OCI-LY7 (cell line): ENCODE measurements at regions not wholly inside any gene's neighbourhood (a gene's known extent, or its start where the extent isn't known, plus 50 kb on each side); places are given as distances from the start of the nearest gene placed in this dataset.

Experiments
- BruUV-seq: library from RNA; stranded (reverse); fragments of 400-500 nt; replicated peaks from 2 replicates; lab custom pipeline; 2021; lab: Mats Ljungman, UMichigan
- CTCF ChIA-PET: fragments of 300-600 bp; sonication (Branson Sonifier 250); formaldehyde crosslinking; loops from one replicate; lab custom pipeline; 2022; ENCODE audit warnings: antibody characterized with exemption; ENCODE audit not compliant: unreplicated experiment; lab: Charles Lee
- POLR2A ChIA-PET: fragments of 300-600 bp; sonication (Branson Sonifier 250); formaldehyde crosslinking; loops from one replicate; lab custom pipeline; 2022; ENCODE audit warnings: antibody characterized with exemption; lab: Charles Lee
- DNase-seq: peaks from one replicate; pipeline ENCODE4 v3.0.0-alpha.2; 2015; ENCODE audit warnings: low spot score
- H2AFZ ChIP-seq: fragments of 200-600 bp; sonication (generic), shearing (Covaris generic); 2 replicates; pipeline ENCODE4 v1.6.1; 2014; ENCODE audit warnings: mild to moderate bottlenecking, antibody characterized with exemption, low read length, moderate library complexity
- H3K27ac ChIP-seq: fragments of 200-600 bp; sonication (generic); 2 replicates; pipeline ENCODE4 v1.5.1; 2014; ENCODE audit warnings: mixed run types, low read depth, mild to moderate bottlenecking, moderate library complexity, low read length, inconsistent platforms; ENCODE audit not compliant: poor library complexity, severe bottlenecking
- H3K36me3 ChIP-seq: fragments of 200-600 bp; sonication (generic); 2 replicates; pipeline ENCODE4 v1.6.1; 2014; ENCODE audit warnings: mild to moderate bottlenecking, antibody characterized with exemption, low read length, moderate library complexity, mixed read lengths; ENCODE audit not compliant: insufficient read depth
- H3K4me1 ChIP-seq: fragments of 200-600 bp; sonication (generic); 2 replicates; pipeline ENCODE4 v1.5.1; 2014; ENCODE audit warnings: mild to moderate bottlenecking, low read length; ENCODE audit not compliant: insufficient read depth, poor library complexity, severe bottlenecking
- H3K4me2 ChIP-seq: fragments of 200-600 bp; sonication (generic); 2 replicates; pipeline ENCODE4 v1.6.1; 2014; ENCODE audit warnings: mild to moderate bottlenecking, low read length
- H3K4me3 ChIP-seq: fragments of 200-600 bp; sonication (generic); 2 replicates; pipeline ENCODE4 v1.5.1; 2014; ENCODE audit warnings: mild to moderate bottlenecking, low read depth, low read length; ENCODE audit not compliant: poor library complexity, severe bottlenecking
- H3K79me2 ChIP-seq: fragments of 200-600 bp; sonication (generic); 2 replicates; pipeline ENCODE4 v1.6.1; 2016; ENCODE audit warnings: low read depth, mild to moderate bottlenecking, low read length, moderate library complexity, mixed read lengths; ENCODE audit not compliant: insufficient read depth
- H3K9me2 ChIP-seq: fragments of 200-600 bp; sonication (generic); 2 replicates; pipeline ENCODE4 v1.6.1; 2016; ENCODE audit warnings: mild to moderate bottlenecking, low read length, mixed read lengths; ENCODE audit not compliant: insufficient read depth
- H3K9me3 ChIP-seq: fragments of 200-600 bp; sonication (generic); 2 replicates; pipeline ENCODE4 v1.6.1; 2014; ENCODE audit warnings: mild to moderate bottlenecking, mixed run types, low read length, mixed read lengths
- H4K20me1 ChIP-seq: fragments of 200-600 bp; sonication (generic); 2 replicates; pipeline ENCODE4 v1.6.1; 2014; ENCODE audit warnings: mild to moderate bottlenecking, antibody characterized with exemption, low read length, moderate library complexity, mixed read lengths; ENCODE audit not compliant: insufficient read depth
- CTCF ChIP-seq: fragments of 200-600 bp; sonication (generic); conservative IDR thresholded peaks from 2 replicates; pipeline ENCODE4 v1.5.1; 2014; ENCODE audit warnings: mild to moderate bottlenecking, antibody characterized with exemption, low read length, moderate library complexity, mixed read lengths
- EZH2phosphoT487 ChIP-seq: fragments of 200-600 bp; sonication (generic); IDR thresholded peaks from 2 replicates; pipeline ENCODE4 v1.6.1; 2018; ENCODE audit warnings: low read depth, borderline replicate concordance, mild to moderate bottlenecking, mixed run types, antibody characterized with exemption, low read length, moderate library complexity, mixed read lengths
- intact Hi-C: fragments of 100-400 bp; cut with micrococcal nuclease; formaldehyde crosslinking; loops from one replicate; pipeline ENCODE4 v1.10.0; 2022; ENCODE audit not compliant: unreplicated experiment

DNA sequence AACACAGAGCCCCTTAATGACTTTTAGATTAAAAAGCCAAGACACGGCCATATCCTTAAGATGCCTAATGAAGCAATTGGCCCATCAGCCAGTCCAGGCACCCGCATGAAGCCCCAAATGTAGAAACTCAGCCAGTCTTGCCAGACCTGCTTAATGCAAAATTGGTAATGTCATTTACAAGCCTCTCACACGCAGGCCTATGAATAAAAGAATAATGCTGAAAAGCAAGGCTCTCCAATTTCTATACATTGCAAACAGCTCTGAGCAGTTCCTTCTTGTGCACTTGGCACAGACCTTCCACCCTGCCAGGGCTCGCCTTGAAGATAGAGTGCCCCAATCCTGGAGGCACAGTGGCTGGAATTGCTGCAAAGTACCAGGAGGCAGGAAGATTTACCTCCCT lies 498.9 kb downstream of the NPHP4 start:
- BruUV-seq = no TSS peak
- Histone ChIP-seq H3K4me2 (no peak overlapping the region), H2AFZ (no peak overlapping the region), H3K9me2 (no peaks in the 10 kb centered on the region), H4K20me1 (no peaks in the 10 kb centered on the region), H3K4me1 (no peaks in the 10 kb centered on the region), H3K4me3 (no peak overlapping the region), H3K27ac (no peak overlapping the region), H3K9me3 (no peaks in the 10 kb centered on the region), H3K36me3 (no peaks in the 10 kb centered on the region), H3K79me2 (no peaks in the 10 kb centered on the region)
- POLR2A ChIA-PET = no interaction called here
- intact Hi-C loops = no loop called here
- DNase-seq = no peak
- CTCF ChIA-PET = no interaction called here
- TF ChIP-seq EZH2phosphoT487 (no peak), CTCF (no peak)

DNA sequence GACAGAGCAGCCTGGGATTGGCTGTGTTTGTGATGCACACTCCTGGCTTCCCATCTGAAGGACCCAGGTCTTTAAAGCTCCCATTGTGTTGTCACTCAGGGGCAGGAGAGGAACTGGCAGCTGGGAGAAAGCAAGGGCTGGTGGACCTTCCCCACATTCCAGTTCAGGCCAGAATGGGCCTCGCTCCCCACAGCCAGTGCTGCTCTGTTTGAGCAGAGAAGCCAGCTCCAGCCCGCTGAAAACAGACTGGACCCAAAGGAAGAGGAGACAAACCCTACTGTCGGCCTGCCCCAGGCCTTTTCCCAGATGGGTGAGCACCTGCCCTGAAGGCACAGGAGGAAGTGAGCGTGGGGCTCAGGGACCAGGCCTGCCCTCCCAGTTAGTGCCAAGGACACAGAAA lies 499.4 kb downstream of the NPHP4 start:
- Histone ChIP-seq H3K4me2 (no peak overlapping the region), H4K20me1 (no peaks in the 10 kb centered on the region), H3K4me1 (no peaks in the 10 kb centered on the region), H2AFZ (no peak overlapping the region), H3K36me3 (no peaks in the 10 kb centered on the region), H3K9me2 (no peaks in the 10 kb centered on the region), H3K27ac (no peak overlapping the region), H3K4me3 (no peak overlapping the region), H3K79me2 (no peaks in the 10 kb centered on the region), H3K9me3 (no peaks in the 10 kb centered on the region)
- no peak for DNase-seq
- BruUV-seq = no TSS peak
- intact Hi-C loops = no loop called here
- TF ChIP-seq EZH2phosphoT487 (no peak), CTCF (no peak)
- ChIA-PET CTCF (no interaction called here), POLR2A (no interaction called here)

DNA sequence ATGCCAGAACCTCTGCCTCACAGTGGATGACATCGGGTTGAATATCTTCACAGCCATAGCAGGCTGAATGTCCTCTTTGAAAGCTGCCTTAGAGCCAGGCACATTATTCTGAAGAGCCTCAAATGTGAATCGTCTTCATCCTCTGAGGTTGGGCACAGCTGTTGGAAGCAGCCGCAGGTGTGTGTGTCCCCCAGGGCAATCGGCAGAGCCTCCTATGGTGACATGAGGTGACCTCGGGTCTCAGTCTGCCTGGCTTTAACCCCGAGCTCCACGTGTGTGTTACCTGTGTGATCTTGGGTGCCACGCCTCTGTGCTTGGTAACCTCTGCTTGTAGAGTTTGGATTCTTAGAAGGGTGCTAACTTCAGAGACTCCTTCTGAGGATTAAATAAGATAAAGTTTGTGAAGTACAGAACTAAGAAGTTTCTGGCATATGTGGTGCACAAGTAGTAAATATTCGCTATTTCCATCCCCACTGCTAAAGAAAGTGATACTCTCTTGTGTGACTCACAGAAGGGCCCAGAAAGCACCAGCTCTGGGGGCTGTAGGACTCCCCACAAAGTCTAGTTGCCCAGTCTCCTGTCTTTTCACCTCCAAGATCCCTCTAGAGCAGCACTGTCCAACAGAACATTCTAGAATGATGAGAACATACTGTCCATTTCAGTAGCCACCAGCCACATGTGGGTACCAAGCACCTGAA lies 500.9 kb downstream of the NPHP4 start:
- BruUV-seq = no TSS peak
- Histone ChIP-seq H3K4me3 (no peak overlapping the region), H3K27ac (no peak overlapping the region), H3K79me2 (no peaks in the 10 kb centered on the region), H3K36me3 (no peaks in the 10 kb centered on the region), H3K9me2 (no peaks in the 10 kb centered on the region), H2AFZ (no peak overlapping the region), H3K9me3 (no peaks in the 10 kb centered on the region), H4K20me1 (no peaks in the 10 kb centered on the region), H3K4me1 (no peaks in the 10 kb centered on the region), H3K4me2 (no peak overlapping the region)
- intact Hi-C loops = no loop called here
- ChIA-PET CTCF (no interaction called here), POLR2A (no interaction called here)
- TF ChIP-seq EZH2phosphoT487 (no peak), CTCF (no peak)
- DNase-seq = no peak
